Ascending aorta (tissue), 2 donors: ENCODE measurements at regions not wholly inside any gene's neighbourhood (a gene's known extent, or its start where the extent isn't known, plus 50 kb on each side); places are given as distances from the start of the nearest gene placed in this dataset.

Experiments used
- DNase-seq, 2 donors: peaks; one replicate each; pipeline ENCODE4 v3.0.0-alpha.2; 2019; ENCODE audit warnings: low spot score in 2 of 2
- H3K27ac ChIP-seq, 2 donors: fragments of 200-600 bp; sonication (generic); one replicate each; pipeline ENCODE4 v1.5.1; 2016 to 2017; ENCODE audit warnings: mild to moderate bottlenecking in 1 of 2
- H3K27me3 ChIP-seq: fragments of 200-600 bp; sonication (generic); one replicate; pipeline ENCODE4 v1.5.1; 2017
- H3K36me3 ChIP-seq, 2 donors: fragments of 200-600 bp; sonication (generic); one replicate each; pipeline ENCODE4 v1.5.1; 2016
- H3K4me1 ChIP-seq, 2 donors: fragments of 200-600 bp; sonication (generic); one replicate each; pipeline ENCODE4 v1.5.1; 2016 to 2017; ENCODE audit warnings: mild to moderate bottlenecking in 1 of 2
- H3K4me3 ChIP-seq, 2 donors: fragments of 200-600 bp; sonication (generic); one replicate each; pipeline ENCODE4 v1.5.1; 2016 to 2017; ENCODE audit warnings: mild to moderate bottlenecking in 1 of 2
- H3K9me3 ChIP-seq, 2 donors: fragments of 200-600 bp; sonication (generic); one replicate each; pipeline ENCODE4 v1.5.1; 2016
- CTCF ChIP-seq, 3 experiments: fragments of 200-600 bp in 2 of 3; fragments of 450-650 bp in 1 of 3; sonication (generic) in 2 of 3; IDR thresholded peaks; one replicate each; pipeline ENCODE4 v1.5.1; 2016 to 2019; ENCODE audit warnings: antibody characterized with exemption in 3 of 3, mild to moderate bottlenecking in 1 of 3, moderate library complexity in 1 of 3
- intact Hi-C: fragments of 100-400 bp; cut with DNase I; formaldehyde crosslinking; loops from one replicate; pipeline ENCODE4 v1.15.1; 2023

- TF ChIP-seq CTCF (IDR thresholded peaks at IDR 0.05) = no peak
- no peaks in the 10 kb centered on the region for H3K36me3 ChIP-seq
- H3K9me3 ChIP-seq = no peaks in the 10 kb centered on the region
- no peak overlapping the region for H3K4me3 ChIP-seq
- DNase-seq = no peak
- no peak overlapping the region for H3K27ac ChIP-seq
- intact Hi-C loops = no loop called here
- no peaks in the 10 kb centered on the region for H3K27me3 ChIP-seq
- peaks cover 3 to 8% of the 10 kb centered on the region in 2 donors for H3K4me1 ChIP-seq
Observed at GRCh38 chr1:19591482-19592091, 52.5 kb upstream of the NBL1 start.

- no peak for DNase-seq
- Histone ChIP-seq H3K9me3 (no peaks in the 10 kb centered on the region), H3K27ac (no peak overlapping the region), H3K4me3 (no peak overlapping the region), H3K36me3 (no peaks in the 10 kb centered on the region), H3K4me1 (no peaks in the 10 kb centered on the region), H3K27me3 (no peaks in the 10 kb centered on the region)
- intact Hi-C loops = no loop called here
- TF ChIP-seq CTCF (IDR thresholded peaks at IDR 0.05) = no peak
Observed at GRCh38 chr1:19585507-19585906, 58.6 kb upstream of the NBL1 start.

- H3K4me1 ChIP-seq = no peaks in the 10 kb centered on the region
- no peaks in the 10 kb centered on the region for H3K9me3 ChIP-seq
- no peaks in the 10 kb centered on the region for H3K36me3 ChIP-seq
- TF ChIP-seq CTCF (IDR thresholded peaks at IDR 0.05) = peak; percentile 41 to 62 (median 55)
- no peaks in the 10 kb centered on the region for H3K27me3 ChIP-seq
- H3K4me3 ChIP-seq = no peak overlapping the region
- DNase-seq = peak in 1 of 2 donors; percentile 71
- intact Hi-C loops = no loop called here
- no peak overlapping the region for H3K27ac ChIP-seq
Observed at GRCh38 chr1:19582318-19582717, 61.8 kb upstream of the NBL1 start.

- Histone ChIP-seq H3K4me1 (no peaks in the 10 kb centered on the region), H3K9me3 (no peaks in the 10 kb centered on the region), H3K27ac (no peak overlapping the region), H3K4me3 (no peak overlapping the region), H3K27me3 (no peaks in the 10 kb centered on the region), H3K36me3 (no peaks in the 10 kb centered on the region)
- no peak for DNase-seq
- intact Hi-C loops = no loop called here
- no peak for TF ChIP-seq CTCF (IDR thresholded peaks at IDR 0.05)
Observed at GRCh38 chr1:19581381-19581780, 62.7 kb upstream of the NBL1 start.

GRCh38 chr1:19577561-19577960 is 66.5 kb upstream of the NBL1 start:
- no peak for TF ChIP-seq CTCF (IDR thresholded peaks at IDR 0.05)
- Histone ChIP-seq H3K4me3 (no peak overlapping the region), H3K9me3 (no peaks in the 10 kb centered on the region), H3K4me1 (no peaks in the 10 kb centered on the region), H3K36me3 (no peaks in the 10 kb centered on the region), H3K27me3 (no peaks in the 10 kb centered on the region), H3K27ac (no peak overlapping the region)
- DNase-seq = no peak
- intact Hi-C loops = no loop called here

GRCh38 chr1:19577036-19577435 is 67.1 kb upstream of the NBL1 start:
- Histone ChIP-seq H3K4me1 (no peaks in the 10 kb centered on the region), H3K27me3 (no peaks in the 10 kb centered on the region), H3K4me3 (no peak overlapping the region), H3K36me3 (no peaks in the 10 kb centered on the region), H3K9me3 (no peaks in the 10 kb centered on the region), H3K27ac (no peak overlapping the region)
- DNase-seq = no peak
- intact Hi-C loops = no loop called here
- TF ChIP-seq CTCF (IDR thresholded peaks at IDR 0.05) = no peak
